ENCODE measurements at regions not wholly inside any gene's neighbourhood (a gene's known extent, or its start where the extent isn't known, plus 50 kb on each side); places are given as distances from the start of the nearest gene placed in this dataset.

GRCh38 chr4:133403913-133404312 is 254.8 kb downstream of the PCDH10 start:
- TF ChIP-seq REST (IDR thresholded peaks at IDR 0.05; ENCODE audit: low read depth, low read length) (no peak), MAX (IDR thresholded peaks at IDR 0.05; ENCODE audit: low read depth) (no peak), USF2 (IDR thresholded peaks at IDR 0.05; ENCODE audit: borderline replicate concordance, low read depth, low read length) (no peak), JUND (IDR thresholded peaks at IDR 0.05) (no peak)
